AG20443 (cell line): ENCODE measurements at regions not wholly inside any gene's neighbourhood (a gene's known extent, or its start where the extent isn't known, plus 50 kb on each side); places are given as distances from the start of the nearest gene placed in this dataset.
"Not testable (repeated sequence)": the region's sequence is repeated elsewhere in the genome, so short reads cannot be mapped to it uniquely, and the experiment has no call there.

Experiments used
- DNase-seq: peaks from one replicate; pipeline ENCODE4 v3.0.0; 2012; ENCODE audit warnings: low spot score, mixed read lengths

DNA sequence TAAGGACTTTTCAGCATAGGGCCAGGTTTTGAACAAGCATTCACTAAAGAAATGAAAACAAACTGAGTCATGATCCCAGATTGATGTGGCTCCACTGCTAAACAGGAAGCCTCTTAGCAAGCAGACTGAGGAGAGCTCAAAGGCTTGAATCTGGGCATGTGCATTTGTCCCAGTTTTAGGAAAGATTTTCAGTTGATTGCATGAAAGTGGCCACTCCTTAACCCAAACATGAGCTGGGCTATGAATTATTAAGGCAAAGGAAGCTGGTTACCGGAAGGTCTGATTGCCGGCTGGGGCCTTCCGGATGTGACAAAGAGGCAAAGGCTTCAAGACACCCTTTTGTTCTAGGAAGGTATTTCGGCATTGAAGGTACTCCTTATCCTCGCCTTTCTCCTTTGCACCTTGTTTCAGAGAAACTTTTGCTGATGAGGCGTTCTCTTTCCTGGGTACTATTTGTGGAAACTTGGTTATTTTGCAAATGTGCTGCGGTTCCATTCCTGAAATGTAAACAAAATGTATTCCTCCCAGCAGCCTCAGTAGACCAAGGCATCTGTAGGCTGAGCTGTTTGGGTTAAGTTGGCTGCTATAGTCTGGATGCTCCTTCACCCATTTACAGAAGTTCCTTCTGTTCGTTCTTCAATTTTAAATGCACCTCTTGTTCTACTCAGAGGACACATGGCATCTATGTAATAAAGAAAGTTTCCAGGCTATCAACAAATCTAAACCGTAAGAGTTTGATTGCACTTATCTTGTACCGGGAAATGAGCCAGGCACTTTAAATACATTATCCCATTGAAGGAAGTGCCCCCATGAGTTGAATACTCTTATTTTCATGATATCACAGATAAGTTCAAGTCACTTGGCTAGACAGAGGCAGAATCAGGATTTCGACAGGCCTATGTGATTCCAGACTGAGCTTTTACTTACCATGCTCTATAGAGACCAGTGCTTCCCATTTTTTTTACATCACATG is 115.6 kb upstream of the METAP2 start:
- no peak for DNase-seq

DNA sequence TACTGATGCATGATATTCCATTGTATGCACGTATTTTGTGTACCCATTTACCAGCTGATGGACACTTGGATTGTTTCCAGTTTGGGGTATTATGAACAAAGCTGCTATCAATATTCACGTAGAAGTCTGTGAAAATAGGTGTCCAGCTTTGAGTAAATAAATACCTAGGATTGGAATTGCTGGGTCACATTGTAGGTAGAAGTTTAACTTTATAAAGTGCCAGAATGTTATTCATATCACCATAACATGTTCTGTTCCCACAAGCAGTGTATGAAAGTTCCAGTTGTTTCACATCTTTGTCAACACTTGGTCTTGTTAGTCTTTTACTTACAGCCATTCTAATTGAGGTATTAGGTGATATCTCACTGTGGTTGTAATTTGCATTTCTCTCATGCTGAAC is 108.0 kb upstream of the METAP2 start:
- no peak for DNase-seq

DNA sequence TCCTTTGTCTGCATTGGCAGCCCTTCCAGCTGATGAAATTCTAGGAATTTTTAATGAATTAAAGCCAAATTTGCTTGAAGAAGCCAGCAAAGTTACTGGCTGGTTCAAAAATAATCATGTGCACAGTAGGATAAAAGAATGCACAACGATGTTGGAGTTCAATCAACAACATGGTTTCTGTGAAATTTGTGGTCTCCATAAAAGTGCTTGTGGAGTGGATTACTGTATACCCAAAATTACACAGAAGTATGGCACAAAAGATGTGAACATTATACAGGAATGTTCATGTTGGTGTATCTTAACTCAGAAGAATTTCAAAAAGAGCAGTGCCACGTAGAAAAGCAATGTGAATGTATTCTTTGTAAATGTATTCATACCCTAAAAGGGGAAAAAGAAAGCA is 105.0 kb upstream of the METAP2 start:
- no peak for DNase-seq

DNA sequence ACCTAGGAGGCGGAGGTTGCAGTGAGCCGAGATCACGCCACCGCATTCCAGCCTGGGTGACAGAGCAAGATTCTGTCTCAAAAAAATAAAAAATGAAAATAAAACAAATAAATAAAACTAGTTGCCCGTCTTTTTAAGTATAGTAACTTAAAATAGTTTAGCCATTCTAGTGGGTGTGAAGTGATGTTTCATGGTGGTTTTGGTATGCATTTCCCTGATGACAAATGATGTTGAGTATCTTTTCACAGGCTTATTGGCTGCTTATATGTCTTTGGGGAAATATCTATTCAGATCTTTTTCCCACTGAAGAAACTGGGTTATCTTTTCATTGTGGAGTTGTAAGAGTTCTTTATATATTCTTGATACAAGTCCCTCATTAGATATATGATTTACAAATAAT is 102.4 kb upstream of the METAP2 start:
- DNase-seq, result no peak

DNA sequence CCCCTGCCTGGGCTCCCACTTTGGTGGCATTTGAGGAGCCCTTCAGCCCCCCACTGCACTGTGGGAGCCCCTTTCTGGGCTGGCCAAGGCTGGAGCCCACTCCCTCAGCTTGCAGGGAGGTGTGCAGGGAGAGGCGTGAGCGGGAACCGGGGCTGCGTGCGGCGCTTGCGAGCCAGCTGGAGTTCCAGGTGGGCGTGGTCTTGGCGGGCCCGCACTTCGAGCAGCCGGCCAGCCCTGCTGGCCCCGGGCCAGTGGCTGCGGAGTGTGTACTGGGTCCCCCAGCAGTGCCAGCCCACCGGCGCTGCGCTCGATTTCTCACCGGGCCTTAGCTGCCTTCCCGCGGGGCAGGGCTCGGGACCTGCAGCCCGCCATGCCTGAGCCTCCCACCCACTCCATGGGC is 94.5 kb upstream of the METAP2 start:
- not testable (repeated sequence) for DNase-seq

DNA sequence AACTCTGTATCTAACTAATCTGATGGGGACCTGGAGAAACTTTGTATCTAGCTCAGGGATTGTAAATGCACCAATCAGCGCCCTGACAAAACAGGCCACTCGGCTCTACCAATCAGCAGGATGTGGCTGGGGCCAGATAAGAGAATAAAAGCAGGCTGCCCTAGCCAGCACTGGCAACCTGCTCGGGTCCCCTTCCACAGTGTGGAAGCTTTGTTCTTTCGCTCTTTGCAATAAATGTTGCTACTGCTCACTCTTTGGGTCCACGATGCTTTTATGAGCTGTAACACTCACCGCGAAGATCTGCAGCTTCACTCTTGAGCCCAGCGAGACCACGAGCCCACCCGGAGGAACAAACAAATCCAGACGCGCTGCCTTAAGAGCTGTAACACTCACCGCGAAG is 93.6 kb upstream of the METAP2 start:
- DNase-seq, result not testable (repeated sequence)

DNA sequence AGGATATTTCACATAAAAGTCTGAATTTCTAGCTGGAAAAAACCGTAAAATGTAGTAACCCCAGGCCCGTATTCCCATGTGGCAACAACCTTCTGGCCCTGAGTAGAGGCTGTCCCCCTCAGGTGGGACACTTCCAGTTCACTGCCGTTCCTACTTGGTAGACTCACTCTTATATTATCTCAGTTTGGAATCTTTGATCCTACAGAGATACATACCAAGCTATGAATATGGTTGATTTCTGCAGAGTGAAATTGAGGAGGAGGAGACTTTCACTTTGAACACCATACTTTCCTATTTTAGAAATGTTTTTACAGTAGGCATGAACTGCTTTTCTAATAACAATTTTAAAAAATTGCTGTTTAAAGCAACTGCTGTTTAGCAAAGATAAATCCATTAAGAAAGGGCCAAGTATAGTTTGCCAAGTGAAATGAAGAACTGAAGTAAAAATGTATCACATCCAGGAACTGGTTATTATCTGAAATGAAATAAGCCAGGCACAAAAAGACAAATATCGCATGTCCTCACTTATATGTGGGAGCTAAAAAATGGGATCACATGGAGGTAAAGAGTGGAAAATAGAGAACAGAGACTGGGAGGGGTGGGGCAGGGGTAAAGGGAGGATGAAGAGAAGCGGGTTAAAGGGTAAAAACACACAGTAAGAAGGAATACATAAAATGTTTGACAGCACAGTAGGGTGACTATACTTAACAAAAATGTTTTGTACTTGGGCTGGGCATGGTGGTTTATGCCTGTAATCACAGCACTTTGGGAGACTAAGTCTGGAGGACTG is 92.8 kb upstream of the METAP2 start:
- no peak for DNase-seq

DNA sequence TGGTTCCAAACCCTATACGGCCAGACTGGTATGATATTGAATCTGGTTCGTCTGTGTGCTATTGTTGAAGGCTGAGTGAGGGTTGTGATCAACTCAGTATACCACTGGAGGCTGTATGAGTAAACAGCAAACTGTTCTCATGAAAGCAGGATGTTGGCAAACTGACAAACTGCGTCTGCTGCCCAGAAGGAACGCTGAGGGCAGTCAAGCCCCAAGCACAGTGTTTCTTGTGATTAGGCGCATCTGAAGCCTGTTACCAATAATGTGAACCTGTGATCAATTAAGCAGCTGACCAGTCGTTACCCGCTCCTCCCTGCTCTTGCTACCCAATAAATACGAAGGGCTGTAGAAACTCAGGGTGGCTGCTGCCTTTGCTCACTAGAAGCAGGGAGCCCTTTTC is 90.0 kb upstream of the METAP2 start:
- peak; percentile 21 for DNase-seq

DNA sequence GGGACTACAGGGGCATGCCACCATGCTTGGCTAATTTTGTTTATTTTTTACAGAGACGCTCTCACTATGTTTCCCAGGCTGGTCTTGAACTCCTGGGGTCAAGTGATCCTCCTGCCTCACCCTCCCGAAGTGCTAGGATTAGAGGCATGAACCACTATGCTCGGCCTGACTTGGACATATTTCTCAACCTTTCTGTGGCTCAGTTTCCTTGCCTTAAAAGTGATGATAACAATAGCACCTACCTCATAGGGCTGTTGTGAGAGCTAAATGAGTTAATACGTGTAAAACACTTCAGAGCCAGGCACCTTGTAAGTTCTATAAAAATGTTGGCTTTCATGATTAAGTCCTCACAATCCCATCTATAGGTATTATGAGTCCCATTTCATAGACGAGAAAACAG is 89.2 kb upstream of the METAP2 start:
- DNase-seq, result no peak

DNA sequence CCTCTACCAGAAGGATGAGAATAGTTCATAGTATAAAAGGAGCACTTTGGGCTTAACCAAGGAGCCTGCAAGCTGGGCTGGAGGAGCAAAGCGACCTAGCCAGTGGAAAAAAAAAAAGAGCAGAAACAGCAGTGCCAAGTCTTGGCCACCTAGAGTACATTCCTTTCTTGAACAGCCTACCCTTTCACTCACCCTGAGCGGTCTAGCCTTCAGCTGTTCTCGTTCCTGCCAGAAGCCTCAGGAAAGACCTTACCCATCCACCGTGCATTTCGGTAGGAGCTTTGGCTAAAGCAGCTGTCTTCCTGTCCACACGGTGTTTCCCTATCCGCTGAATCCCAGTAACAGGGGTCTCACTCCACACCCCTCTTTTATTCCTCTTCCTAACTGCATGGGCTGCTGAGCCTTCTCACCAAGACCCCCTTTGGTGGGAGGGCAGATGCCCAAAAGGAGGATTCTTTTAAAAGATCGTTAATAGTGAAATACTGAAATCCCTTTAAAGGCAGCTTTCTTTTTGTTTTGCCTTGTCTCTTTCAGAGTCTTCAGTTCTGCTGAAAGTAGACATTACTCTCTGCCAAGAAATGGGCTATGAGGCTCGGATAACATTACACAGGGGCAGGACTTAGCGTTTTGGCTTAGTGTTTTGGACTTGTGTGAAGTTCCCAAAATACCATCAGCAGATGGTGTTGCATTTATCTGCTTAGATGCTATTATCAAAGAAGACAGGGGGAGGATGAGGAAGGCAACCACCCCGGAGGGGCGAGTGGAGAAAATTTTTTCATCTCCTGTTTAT is 88.5 kb upstream of the METAP2 start:
- DNase-seq, result peak; percentile 50

DNA sequence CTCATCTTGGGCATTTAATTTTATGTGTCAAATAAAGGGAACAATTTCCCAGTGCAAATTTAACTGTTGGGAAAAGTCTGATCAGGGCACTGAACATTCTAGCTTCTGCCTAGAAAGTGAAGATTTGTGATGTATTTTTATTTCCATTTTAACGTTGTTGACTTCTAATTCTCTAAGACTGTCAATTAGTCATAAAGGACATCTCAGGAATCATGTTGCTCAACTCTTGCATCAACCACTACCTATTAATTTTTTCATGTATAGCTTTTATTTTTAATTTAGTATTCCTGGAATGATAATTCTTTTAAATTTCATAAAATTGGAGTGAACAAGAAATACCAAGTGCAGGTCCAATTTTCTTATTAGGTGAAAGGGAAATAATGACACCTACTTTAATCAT is 87.9 kb upstream of the METAP2 start:
- no peak for DNase-seq

DNA sequence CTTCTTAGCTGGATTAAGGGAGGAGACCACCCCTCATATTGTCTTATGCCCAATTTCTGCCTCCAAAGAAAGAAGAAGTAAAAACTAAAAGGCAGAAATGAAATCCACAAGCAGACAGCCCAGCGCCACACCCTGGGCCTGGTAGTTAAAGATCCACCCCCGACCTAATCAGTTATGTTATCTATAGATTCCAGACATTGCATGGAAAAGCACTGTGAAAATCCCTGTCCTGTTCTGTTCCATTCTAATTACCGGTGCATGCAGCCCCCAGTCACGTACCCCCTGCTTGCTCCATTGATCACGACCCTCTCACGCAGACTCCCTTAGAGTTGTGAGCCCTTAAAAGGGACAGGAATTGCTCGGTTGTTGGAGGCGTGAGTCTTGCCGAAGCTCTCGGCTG is 85.7 kb upstream of the METAP2 start:
- not testable (repeated sequence) for DNase-seq

DNA sequence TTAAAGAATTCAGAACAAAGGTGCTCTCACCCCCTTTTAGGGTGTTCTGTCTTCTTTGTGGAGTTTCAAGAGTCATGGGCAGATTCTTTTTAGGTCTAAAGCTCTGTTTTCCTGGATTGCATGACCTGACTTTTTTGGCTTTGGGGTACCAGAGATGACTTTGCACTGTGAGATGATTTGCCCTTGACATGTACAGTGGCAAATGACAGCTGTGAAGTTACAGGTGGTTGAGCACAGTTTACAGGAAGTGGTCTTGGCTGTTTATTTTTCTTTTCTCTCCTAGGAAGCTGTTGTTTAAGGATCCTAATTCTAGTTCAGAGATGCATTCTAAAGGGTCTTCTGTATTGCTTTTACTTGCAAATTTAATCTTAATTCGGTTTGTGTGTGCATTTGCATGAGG is 83.8 kb upstream of the METAP2 start:
- no peak for DNase-seq

DNA sequence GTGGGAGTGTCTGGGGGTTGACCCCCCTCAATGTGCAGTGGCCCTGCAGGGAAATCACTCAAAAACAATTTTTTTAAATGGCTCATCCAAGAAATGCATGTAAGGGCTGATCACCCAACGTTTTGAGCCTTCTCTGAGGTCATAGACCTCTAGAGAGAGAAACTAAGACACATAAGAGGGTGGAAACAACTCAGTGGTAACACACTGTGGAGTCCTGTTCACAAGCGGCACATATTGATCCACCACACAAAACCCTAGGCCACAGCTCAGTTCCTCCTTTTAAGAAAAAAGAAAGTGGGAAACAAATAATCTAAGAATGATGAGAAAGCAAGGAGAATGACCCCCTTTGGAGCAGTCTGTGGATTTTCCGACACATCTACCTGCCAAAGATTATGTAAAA is 83.0 kb upstream of the METAP2 start:
- no peak for DNase-seq

DNA sequence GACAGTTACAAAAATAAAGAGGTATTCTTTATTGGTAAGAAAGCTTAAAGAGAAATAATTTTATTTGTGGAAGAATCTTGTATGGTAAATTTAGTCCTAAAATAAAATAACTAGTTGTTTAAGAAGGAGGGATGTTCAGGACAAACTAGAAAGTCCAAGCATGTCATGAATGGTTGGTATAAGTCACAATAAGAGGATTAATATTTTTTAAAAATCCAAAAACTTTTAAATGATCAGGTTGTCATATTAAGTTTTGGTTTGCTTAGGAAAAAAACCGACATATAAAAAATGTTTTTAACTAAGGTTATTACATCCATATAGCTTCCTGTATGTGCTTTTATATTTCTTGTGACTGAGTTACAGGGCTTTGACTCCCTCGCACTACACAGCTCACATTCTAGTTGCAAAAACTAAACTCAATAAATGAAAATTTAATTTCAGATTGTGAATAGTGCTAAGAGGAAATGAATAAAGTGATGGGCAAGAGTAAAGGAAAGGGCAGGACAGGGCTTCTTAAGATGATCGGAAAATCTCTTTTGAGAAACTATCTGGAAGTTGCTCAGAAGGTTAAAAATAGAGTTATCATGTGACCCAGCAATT is 80.7 kb upstream of the METAP2 start:
- no peak for DNase-seq

DNA sequence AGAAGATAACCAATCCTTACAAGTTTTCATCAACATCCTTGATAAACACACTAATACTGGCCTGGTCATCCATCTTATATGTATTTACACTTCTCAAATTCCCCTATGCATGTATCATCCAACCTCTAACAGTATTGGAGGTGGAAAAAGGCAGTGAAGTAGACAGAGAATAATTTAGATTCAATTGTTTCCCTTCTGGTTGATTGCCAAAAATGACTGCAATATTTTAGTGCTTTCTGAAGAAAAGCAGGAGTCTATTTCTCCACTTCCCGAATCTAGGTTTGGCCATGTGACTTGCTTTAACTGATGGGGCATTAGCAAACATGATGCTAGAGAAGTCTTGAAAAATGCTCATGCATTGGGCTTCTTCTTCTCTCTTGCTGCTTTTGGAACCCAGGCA is 78.3 kb upstream of the METAP2 start:
- no peak for DNase-seq

DNA sequence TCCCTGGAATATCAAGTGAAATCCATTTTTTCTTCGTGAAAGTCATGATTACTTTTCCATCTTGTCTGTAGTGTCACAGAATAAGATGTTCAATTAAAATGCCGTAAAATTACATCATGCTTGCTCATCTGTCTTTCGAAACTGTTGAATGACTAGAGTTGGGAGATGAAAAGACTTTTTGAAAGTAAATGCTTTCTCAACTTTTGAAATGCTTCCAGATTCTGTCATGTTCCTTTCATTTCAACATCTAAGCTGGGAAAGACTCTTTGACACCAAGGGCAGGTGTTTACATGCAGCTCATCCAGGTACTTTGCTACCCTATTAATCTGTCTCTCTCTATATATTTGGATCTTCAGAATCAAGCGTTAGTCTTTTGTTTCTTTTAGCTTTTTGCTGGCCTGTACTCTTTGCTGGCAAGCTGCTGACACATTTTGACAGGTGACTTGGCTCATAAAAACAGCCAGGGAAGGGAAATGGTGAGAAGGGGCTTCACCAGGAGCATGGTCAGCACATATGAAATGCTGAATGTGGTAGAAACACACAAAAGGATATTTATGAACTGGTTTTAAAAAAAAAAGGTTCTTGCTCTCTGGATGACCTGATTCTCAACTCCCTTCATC is 77.0 kb upstream of the METAP2 start:
- DNase-seq, result peak; percentile 47

DNA sequence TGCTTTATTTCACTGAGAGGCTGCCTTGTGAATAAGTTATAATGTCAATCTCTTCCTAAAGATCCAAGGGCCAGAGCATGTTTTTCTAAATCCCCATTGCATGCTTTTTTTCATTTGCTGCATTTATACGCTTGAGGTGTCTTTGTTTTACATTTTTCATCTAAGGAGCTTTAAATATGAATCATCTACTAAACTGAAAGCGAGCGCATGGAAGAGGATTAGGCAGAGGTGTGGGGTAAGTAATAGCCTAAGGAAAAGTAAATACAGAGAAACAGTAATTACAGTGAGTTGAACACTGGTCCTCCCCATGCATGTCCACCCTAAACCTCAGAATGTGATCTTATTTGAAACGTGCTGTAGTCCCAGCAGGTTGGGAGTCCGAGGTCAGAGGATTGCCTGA is 76.4 kb upstream of the METAP2 start:
- no peak for DNase-seq

DNA sequence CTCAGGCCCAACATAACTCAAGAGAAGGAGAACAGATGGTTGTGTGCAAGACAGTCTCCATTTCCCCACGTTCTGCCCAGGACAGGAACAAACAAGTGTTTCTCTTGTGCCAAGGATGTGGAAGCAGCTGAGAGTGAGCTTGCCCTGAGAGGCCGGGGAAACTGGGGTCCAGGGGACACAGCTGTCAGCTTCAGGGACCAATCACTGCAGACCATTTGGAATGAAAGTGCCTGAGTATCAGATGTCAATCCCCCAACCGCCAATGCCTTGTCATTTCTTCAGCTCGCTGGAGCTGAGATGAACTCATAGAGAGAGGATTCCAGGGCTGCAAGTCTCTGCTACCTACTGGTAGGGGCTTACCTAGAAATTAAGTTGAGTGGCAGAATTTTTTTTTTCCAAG is 71.9 kb upstream of the METAP2 start:
- DNase-seq, result no peak

DNA sequence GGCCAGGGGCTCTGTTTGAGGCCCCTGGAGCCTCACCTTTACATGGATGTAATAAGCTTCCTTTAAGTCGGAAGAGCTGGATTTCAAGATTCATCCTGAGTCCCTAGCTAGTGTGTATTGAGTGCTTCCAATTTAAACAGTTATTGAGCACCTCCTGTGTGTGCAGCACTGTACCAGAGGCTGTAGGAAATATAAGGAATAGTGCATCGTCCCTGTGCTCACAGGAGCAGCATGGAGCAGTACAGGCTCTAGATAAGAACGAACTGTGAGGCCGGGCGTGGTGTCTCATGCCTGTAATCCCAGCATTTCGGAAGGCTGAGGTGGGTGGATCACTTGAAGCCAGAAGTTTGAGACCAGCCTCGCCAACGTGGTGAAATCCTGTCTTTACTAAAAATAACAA is 65.8 kb upstream of the METAP2 start:
- no peak for DNase-seq

DNA sequence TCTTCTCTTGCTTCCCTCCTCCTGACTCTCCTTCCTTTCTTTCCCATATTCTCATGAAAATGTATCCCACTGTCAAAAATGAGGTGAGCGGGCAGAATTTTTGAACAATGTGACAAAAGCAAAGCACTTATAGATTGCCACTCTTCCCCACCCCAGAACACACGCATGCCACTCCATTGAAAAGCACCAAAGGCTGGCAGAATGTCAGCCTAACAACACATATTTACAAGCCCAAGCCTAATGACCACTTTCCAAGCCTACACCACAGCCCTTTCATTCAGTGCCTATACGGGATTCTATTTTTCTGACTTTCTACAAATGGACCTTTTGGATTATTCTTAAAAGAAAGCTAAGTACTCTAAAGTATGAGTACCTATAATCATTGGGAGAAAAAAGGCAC is 62.9 kb upstream of the METAP2 start:
- no peak for DNase-seq

DNA sequence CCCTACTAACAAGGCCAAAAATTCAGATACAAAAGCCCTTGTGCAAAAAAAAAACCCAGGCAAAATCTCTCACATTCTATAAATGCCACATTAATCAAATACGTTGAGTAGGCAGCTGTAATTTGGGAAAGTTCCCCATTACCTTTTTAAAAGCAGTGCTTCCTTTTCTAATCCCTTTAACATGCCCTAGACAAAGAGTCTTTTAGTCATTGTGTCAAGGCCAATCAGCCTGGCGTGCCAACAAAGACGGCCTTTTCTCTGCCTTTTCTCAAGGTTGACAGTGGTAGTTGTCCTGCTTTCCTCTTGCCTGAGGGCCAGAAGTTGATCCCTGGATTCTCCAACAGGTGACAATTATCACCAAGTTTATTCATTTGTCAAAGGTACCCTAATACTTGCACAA is 62.5 kb upstream of the METAP2 start:
- no peak for DNase-seq
